ENCODE measurements at regions not wholly inside any gene's neighbourhood (a gene's known extent, or its start where the extent isn't known, plus 50 kb on each side); places are given as distances from the start of the nearest gene placed in this dataset.

DNA sequence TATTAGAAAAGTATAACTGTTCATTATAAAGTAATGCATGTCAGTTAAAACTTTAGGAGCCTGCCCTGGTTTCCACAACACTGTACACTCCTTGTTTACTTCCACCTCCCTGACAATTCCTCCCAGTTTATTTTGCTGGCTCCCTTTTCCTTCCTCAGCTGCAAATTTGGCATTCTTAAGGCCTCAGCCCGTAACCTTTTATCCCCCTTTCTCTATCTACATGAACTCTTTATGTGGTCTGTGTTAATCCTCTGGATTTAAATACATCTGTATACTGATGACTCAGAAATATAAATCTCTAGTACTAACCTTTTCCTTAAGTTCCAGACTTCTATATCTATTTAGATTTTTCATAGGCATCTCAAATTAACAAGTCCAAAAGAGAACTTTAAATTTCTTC lies 143.6 kb downstream of the OTOL1 start:
- TF ChIP-seq, protein P1, sequence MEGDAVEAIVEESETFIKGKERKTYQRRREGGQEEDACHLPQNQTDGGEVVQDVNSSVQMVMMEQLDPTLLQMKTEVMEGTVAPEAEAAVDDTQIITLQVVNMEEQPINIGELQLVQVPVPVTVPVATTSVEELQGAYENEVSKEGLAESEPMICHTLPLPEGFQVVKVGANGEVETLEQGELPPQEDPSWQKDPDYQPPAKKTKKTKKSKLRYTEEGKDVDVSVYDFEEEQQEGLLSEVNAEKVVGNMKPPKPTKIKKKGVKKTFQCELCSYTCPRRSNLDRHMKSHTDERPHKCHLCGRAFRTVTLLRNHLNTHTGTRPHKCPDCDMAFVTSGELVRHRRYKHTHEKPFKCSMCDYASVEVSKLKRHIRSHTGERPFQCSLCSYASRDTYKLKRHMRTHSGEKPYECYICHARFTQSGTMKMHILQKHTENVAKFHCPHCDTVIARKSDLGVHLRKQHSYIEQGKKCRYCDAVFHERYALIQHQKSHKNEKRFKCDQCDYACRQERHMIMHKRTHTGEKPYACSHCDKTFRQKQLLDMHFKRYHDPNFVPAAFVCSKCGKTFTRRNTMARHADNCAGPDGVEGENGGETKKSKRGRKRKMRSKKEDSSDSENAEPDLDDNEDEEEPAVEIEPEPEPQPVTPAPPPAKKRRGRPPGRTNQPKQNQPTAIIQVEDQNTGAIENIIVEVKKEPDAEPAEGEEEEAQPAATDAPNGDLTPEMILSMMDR (conservative IDR thresholded peaks at IDR 0.05; ENCODE audit: low read depth, low read length): no peak
- no peak for TF ChIP-seq EZH2 (IDR thresholded peaks at IDR 0.05; ENCODE audit: low read length, unreplicated experiment)
